GM12878 (cell line): ENCODE measurements at regions not wholly inside any gene's neighbourhood (a gene's known extent, or its start where the extent isn't known, plus 50 kb on each side); places are given as distances from the start of the nearest gene placed in this dataset.

Source experiments
- ATAC-seq: fragments of 200-7000 bp; cut with Tn5 transposase; 3 replicates; pipeline ENCODE4 v1.9.1; 2020; ENCODE audit warnings: mild to moderate bottlenecking, moderate library complexity
- BruUV-seq: library from RNA; stranded (reverse); fragments of 400-500 nt; replicated peaks from 2 replicates; lab custom pipeline; 2021; lab: Mats Ljungman, UMichigan
- CTCF ChIA-PET: fragments of 300-600 bp; sonication (Branson Sonifier 250); formaldehyde crosslinking; extraction: SDS; loops from one replicate; lab custom pipeline; 2021; ENCODE audit warnings: inconsistent platforms; lab: Yijun Ruan, JAX
- POLR2A ChIA-PET: fragments of 350-600 bp; formaldehyde crosslinking; extraction: SDS; loops from one replicate; lab custom pipeline; 2021; ENCODE audit warnings: inconsistent platforms; lab: Charles Lee
- RAD21 ChIA-PET: fragments of 300-600 bp; sonication (Branson Sonifier 250); formaldehyde crosslinking; loops from one replicate; lab custom pipeline; 2023; ENCODE audit warnings: antibody characterized with exemption; ENCODE audit not compliant: unreplicated experiment; lab: Charles Lee
- SMC1A ChIA-PET: fragments of 300-600 bp; sonication (Branson Sonifier 250); formaldehyde crosslinking; loops from one replicate; lab custom pipeline; 2023; ENCODE audit not compliant: unreplicated experiment, uncharacterized antibody; lab: Charles Lee
- DNase-seq: peaks from one replicate; pipeline ENCODE4 v3.0.0-alpha.2; 2011; ENCODE audit warnings: low read depth, low spot score
- FAIRE-seq: peaks from 3 replicates; lab custom pipeline; 2011; peaks lifted over from hg19 to GRCh38; lab: Jason Lieb, UNC
- H2AFZ ChIP-seq: 2 replicates; pipeline ENCODE4 v1.6.0; 2011; ENCODE audit warnings: low read depth, low read length, control low read depth; ENCODE audit not compliant: control insufficient read depth
- H3K27ac ChIP-seq: 2 replicates; pipeline ENCODE4 v1.5.1; 2011; ENCODE audit warnings: control low read depth; ENCODE audit not compliant: control insufficient read depth, insufficient read depth
- H3K27me3 ChIP-seq, 2 experiments: replicated peaks in 1 of 2; 2 replicates each; pipeline versions ENCODE4 v1.6.0 to v1.6.1; 2011; ENCODE audit warnings: low read length in 1 of 2; ENCODE audit not compliant: control insufficient read depth in 2 of 2, insufficient read depth in 2 of 2
- H3K36me3 ChIP-seq, 2 experiments: 2 replicates each; pipeline ENCODE4 v1.5.1; 2011; ENCODE audit warnings: low read length in 1 of 2; ENCODE audit not compliant: control insufficient read depth in 2 of 2, insufficient read depth in 2 of 2
- H3K4me1 ChIP-seq: 2 replicates; pipeline ENCODE4 v1.6.1; 2011; ENCODE audit warnings: mild to moderate bottlenecking, low read length, moderate library complexity, mixed read lengths; ENCODE audit not compliant: control insufficient read depth, insufficient read depth
- H3K4me2 ChIP-seq: 2 replicates; pipeline ENCODE4 v1.6.0; 2011; ENCODE audit warnings: control low read depth; ENCODE audit not compliant: control insufficient read depth, insufficient read depth
- H3K4me3 ChIP-seq: fragments of 200-600 bp; sonication (generic); 2 replicates; pipeline ENCODE4 v1.5.1; 2016
- H3K79me2 ChIP-seq: 2 replicates; pipeline ENCODE4 v1.6.0; 2011; ENCODE audit warnings: low read length; ENCODE audit not compliant: control insufficient read depth, insufficient read depth
- H3K9ac ChIP-seq: 2 replicates; pipeline ENCODE4 v1.8.0; 2011; ENCODE audit warnings: low read length, control low read depth, mixed read lengths; ENCODE audit not compliant: control insufficient read depth, insufficient read depth
- H3K9me3 ChIP-seq: replicated peaks from 3 replicates; pipeline ENCODE4 v1.5.1; 2011; ENCODE audit warnings: mild to moderate bottlenecking, low read length; ENCODE audit not compliant: control insufficient read depth, insufficient read depth
- H4K20me1 ChIP-seq: 2 replicates; pipeline ENCODE4 v1.6.0; 2011; ENCODE audit not compliant: control insufficient read depth, insufficient read depth
- BCL3 ChIP-seq: IDR thresholded peaks from 2 replicates; pipeline ENCODE4 v1.6.1; 2011; ENCODE audit warnings: borderline replicate concordance, low read depth, mild to moderate bottlenecking, moderate library complexity, low read length; ENCODE audit not compliant: insufficient read depth, poor library complexity, severe bottlenecking
- CHD1 ChIP-seq: IDR thresholded peaks from 2 replicates; pipeline ENCODE4 v1.6.1; 2012; ENCODE audit warnings: low read depth, low read length, improper control_type of control experiment
- FOXM1 ChIP-seq: IDR thresholded peaks from 2 replicates; pipeline ENCODE4 v1.6.1; 2012; ENCODE audit warnings: low read depth, mild to moderate bottlenecking, inconsistent platforms, low read length, moderate library complexity
- MEF2B ChIP-seq: fragments of 450-650 bp; IDR thresholded peaks from 2 replicates; pipeline ENCODE4 v1.6.1; 2018; ENCODE audit warnings: mild to moderate bottlenecking, moderate library complexity; ENCODE audit not compliant: partially characterized antibody, poor library complexity, severe bottlenecking
- NFIC ChIP-seq: IDR thresholded peaks from 2 replicates; pipeline ENCODE4 v1.6.1; 2012; ENCODE audit warnings: low read depth, mild to moderate bottlenecking, inconsistent platforms, low read length, moderate library complexity
- NR2C2 ChIP-seq: IDR thresholded peaks from 2 replicates; pipeline ENCODE4 v1.6.1; 2011; ENCODE audit warnings: borderline replicate concordance, low read depth; ENCODE audit not compliant: control insufficient read depth, insufficient read length
- PAX5 ChIP-seq: IDR thresholded peaks from 2 replicates; pipeline ENCODE4 v1.6.1; 2011; ENCODE audit warnings: low read depth, low read length, borderline replicate concordance
- PKNOX1 ChIP-seq: fragments of 450-650 bp; IDR thresholded peaks from 2 replicates; pipeline ENCODE4 v1.6.1; 2016; ENCODE audit warnings: mild to moderate bottlenecking
- PML ChIP-seq: IDR thresholded peaks from 2 replicates; pipeline ENCODE4 v1.6.1; 2012; ENCODE audit warnings: low read length, inconsistent platforms
- POLR2A ChIP-seq: IDR thresholded peaks from 2 replicates; pipeline ENCODE4 v1.6.1; 2011; ENCODE audit warnings: low read depth, mild to moderate bottlenecking, low read length
- RELA ChIP-seq: fragments of 450-650 bp; IDR thresholded peaks from 2 replicates; pipeline ENCODE4 v1.8.0; 2014; ENCODE audit warnings: borderline replicate concordance; ENCODE audit not compliant: partially characterized antibody
- SMC3 ChIP-seq: IDR thresholded peaks from 2 replicates; pipeline ENCODE4 v1.6.1; 2011; ENCODE audit warnings: low read length, improper control_type of control experiment, borderline replicate concordance
- SREBF1 ChIP-seq: IDR thresholded peaks from 2 replicates; pipeline ENCODE4 v1.6.1; 2012; ENCODE audit warnings: mild to moderate bottlenecking, low read length
- SUZ12 ChIP-seq: fragments of 200-600 bp; sonication (generic); IDR thresholded peaks from one replicate; pipeline ENCODE4 v1.6.1; 2018; ENCODE audit warnings: antibody characterized with exemption, mild to moderate bottlenecking; ENCODE audit not compliant: unreplicated experiment
- ZBED1 ChIP-seq: IDR thresholded peaks from 2 replicates; pipeline ENCODE4 v1.6.1; 2016; ENCODE audit warnings: borderline replicate concordance
- WGBS: methylation state at CpG from one replicate; pipeline ENCODE4 v1.1.6; 2016; ENCODE audit warnings: low lambda C conversion rate; ENCODE audit not compliant: insufficient replicate concordance, insufficient coverage; ENCODE audit errors: missing lambda C conversion rate; 5-methylcytosine and 5-hydroxymethylcytosine counted together
- in situ Hi-C: fragments of 300-500 bp; cut with MboI; formaldehyde crosslinking; loops from 9 replicates; pipeline ENCODE4 v1.14.3; 2018; ENCODE audit warnings: mixed read lengths
- intact Hi-C: fragments of 100-400 bp; cut with micrococcal nuclease; formaldehyde crosslinking; loops from one replicate; pipeline ENCODE4 v1.14.2; 2022; ENCODE audit not compliant: unreplicated experiment
- TF ChIP-seq, protein P1 (sequence below): fragments of 450-650 bp; IDR thresholded peaks from 2 replicates; pipeline ENCODE4 v1.6.1; 2017; ENCODE audit warnings: mild to moderate bottlenecking, moderate library complexity
- TF ChIP-seq, protein P2 (sequence below): IDR thresholded peaks from 2 replicates; pipeline ENCODE4 v1.6.1; 2012; ENCODE audit warnings: low read length, inconsistent platforms

DNA sequence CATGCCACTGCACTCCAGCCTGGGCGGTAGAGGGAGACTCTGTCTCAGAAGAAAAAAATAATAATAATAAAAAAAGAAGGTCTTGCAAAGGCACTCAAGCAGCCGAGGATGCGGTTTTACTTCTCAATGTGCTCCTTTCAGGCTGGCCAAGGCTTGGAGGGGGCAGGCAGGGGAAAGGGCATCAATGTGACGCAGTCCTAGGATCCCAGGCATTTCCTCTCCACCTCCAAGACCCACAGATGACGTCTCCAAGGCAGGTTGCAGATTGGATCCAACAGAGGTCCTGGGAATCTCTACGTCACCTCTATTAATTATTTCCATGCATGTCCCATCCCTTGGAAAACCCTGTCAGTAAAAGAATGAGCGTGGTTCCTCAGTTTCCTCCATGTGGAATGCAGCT lies 56.2 kb downstream of the FAM43A start:
- ATAC-seq: no peak
- Histone ChIP-seq H3K9ac (no peak overlapping the region), H3K27ac (no peak overlapping the region), H3K27me3 (no peaks in the 10 kb centered on the region; a peak in 2 of 4 replicates), H4K20me1 (no peaks in the 10 kb centered on the region), H3K4me2 (no peak overlapping the region), H3K36me3 (no peaks in the 10 kb centered on the region)
- intact Hi-C loops: no loop called here
- WGBS: 14% methylated on average over 7 of the region's 7 CpGs
- TF ChIP-seq PML (no peak), SUZ12 (no peak), CHD1 (no peak), FOXM1 (no peak), BCL3 (no peak), POLR2A (no peak), RELA (no peak), NFIC (no peak), SREBF1 (no peak), ZBED1 (no peak), MEF2B (no peak), PAX5 (no peak), SMC3 (no peak), NR2C2 (no peak), PKNOX1 (no peak)
- TF ChIP-seq, protein P1, sequence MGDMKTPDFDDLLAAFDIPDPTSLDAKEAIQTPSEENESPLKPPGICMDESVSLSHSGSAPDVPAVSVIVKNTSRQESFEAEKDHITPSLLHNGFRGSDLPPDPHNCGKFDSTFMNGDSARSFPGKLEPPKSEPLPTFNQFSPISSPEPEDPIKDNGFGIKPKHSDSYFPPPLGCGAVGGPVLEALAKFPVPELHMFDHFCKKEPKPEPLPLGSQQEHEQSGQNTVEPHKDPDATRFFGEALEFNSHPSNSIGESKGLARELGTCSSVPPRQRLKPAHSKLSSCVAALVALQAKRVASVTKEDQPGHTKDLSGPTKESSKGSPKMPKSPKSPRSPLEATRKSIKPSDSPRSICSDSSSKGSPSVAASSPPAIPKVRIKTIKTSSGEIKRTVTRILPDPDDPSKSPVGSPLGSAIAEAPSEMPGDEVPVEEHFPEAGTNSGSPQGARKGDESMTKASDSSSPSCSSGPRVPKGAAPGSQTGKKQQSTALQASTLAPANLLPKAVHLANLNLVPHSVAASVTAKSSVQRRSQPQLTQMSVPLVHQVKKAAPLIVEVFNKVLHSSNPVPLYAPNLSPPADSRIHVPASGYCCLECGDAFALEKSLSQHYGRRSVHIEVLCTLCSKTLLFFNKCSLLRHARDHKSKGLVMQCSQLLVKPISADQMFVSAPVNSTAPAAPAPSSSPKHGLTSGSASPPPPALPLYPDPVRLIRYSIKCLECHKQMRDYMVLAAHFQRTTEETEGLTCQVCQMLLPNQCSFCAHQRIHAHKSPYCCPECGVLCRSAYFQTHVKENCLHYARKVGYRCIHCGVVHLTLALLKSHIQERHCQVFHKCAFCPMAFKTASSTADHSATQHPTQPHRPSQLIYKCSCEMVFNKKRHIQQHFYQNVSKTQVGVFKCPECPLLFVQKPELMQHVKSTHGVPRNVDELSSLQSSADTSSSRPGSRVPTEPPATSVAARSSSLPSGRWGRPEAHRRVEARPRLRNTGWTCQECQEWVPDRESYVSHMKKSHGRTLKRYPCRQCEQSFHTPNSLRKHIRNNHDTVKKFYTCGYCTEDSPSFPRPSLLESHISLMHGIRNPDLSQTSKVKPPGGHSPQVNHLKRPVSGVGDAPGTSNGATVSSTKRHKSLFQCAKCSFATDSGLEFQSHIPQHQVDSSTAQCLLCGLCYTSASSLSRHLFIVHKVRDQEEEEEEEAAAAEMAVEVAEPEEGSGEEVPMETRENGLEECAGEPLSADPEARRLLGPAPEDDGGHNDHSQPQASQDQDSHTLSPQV: no peak
- TF ChIP-seq, protein P2, sequence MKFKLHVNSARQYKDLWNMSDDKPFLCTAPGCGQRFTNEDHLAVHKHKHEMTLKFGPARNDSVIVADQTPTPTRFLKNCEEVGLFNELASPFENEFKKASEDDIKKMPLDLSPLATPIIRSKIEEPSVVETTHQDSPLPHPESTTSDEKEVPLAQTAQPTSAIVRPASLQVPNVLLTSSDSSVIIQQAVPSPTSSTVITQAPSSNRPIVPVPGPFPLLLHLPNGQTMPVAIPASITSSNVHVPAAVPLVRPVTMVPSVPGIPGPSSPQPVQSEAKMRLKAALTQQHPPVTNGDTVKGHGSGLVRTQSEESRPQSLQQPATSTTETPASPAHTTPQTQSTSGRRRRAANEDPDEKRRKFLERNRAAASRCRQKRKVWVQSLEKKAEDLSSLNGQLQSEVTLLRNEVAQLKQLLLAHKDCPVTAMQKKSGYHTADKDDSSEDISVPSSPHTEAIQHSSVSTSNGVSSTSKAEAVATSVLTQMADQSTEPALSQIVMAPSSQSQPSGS: no peak
- TF ChIP-seq, all 136 proteins: peak for 0
- Histone ChIP-seq H3K4me3 (no peak overlapping the region), H3K9me3 (no peaks in the 10 kb centered on the region), H2AFZ (no peak overlapping the region), H3K4me1 (peaks cover 6% of the 10 kb centered on the region), H3K79me2 (no peaks in the 10 kb centered on the region)
- in situ Hi-C loops: no loop called here
- ChIA-PET SMC1A (no interaction called here), CTCF (no interaction called here), POLR2A (no interaction called here), RAD21 (no interaction called here)
- FAIRE-seq (no peak), DNase-seq (no peak)
- BruUV-seq: no TSS peak
